HG02973 (cell line): ENCODE measurements at regions not wholly inside any gene's neighbourhood (a gene's known extent, or its start where the extent isn't known, plus 50 kb on each side); places are given as distances from the start of the nearest gene placed in this dataset.

Experiments
- ATAC-seq: cut with Tn5 transposase; IDR thresholded peaks from one replicate; pipeline ENCODE4 v1.9.1; 2021; ENCODE audit warnings: moderate library complexity; ENCODE audit not compliant: unreplicated experiment

DNA sequence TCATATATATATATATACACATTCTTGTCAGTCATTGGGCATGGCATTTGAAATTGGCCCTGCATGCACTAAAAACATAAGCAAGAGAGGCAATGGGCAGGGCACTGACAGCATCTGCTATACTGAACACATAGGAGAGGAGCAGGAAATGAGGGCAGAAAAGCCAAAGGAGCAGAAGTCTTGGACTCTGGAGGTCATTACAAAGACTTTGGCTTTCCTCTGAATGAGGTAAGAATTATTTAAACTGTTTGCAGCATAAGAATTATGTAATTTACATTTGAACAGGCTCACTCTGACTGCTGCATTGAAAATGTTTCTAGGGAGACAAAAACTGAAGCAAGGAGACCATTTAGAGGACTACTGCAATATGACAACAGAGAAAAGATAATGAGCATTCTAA, 396.5 kb downstream of the PRDM5 start:
- ATAC-seq = no peak

DNA sequence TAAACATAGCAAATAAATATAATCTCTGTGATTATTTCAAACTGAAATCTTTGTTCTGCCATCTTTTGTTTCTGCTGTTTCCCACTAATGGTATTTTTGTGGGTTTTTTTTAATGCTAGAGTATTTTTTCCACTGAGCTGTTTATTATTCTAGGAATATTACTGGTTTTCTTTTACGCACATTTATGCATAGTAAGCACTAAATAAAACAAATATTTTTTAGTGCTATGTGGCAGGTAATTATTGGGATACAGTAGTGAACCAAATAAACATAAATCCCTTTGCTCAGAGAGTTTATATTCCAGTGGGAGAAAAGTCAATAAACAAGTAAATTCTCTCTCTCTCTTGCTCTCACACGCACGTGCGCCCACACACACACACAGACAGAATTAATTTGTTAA, 397.4 kb downstream of the PRDM5 start:
- ATAC-seq = no peak

GRCh38 chr4:120524237-120524636, 398.3 kb downstream of the PRDM5 start:
- ATAC-seq = no peak

GRCh38 chr4:120520761-120521160, 401.8 kb downstream of the PRDM5 start:
- ATAC-seq = no peak

DNA sequence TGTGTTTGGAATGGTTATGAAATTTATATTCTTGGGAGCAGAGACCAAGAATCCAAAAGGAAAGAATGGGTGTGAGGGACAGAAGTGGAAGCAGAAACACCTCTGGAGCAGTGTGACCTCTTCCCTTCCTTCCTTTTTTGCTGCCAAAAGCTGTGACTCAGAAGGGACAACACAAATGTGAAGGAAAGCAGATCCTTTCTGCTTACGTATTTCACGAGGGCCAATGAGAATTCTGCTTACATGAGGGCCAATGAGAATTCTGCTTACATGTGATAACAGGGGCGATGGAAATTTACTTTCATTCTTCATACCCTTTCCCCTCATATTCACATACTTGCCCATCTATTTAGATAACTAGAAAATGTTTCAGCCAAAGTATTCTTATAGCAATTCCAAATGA, 404.6 kb downstream of the PRDM5 start:
- ATAC-seq = no peak

DNA sequence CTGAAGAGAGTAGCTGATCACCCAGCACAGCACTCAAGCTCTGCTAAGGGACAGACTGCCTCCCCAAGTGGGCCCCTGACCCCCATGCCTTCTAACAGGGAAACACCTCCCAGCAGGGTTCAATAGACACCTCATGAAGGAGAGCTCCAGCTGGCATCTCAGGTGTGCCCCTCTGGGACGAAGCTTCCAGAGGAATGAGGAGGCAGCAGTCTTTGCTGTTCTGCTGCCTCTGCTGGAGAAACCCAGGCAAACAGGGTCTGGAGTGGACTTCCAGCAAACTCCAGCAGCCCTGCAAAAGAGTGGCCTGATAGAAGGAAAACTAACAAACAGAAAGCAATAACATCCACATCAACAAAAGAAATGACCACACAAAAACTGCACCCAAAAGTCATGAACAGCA, 412.8 kb downstream of the PRDM5 start:
- ATAC-seq = no peak

- ATAC-seq = no peak
Measured at GRCh38 chr4:120509222-120509621, 413.3 kb downstream of the PRDM5 start.

DNA sequence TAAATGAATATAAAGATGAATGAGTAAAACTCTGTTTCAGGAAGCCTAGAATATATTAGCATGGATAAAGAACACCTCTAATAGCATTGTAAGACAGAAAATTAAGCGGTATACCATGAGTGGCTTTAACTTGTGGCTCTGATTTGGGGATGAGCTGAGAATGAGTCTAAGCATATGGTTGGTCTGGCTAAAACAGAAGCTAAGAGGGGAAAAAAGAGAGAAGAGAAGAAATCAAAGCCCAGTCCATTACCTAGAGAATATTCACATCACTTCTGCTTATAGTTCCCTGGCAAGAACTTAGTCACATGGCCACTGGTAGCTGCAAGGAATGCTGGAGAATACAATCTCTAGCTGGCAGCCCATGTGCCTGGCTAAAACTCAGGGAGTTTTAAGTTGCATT, 414.5 kb downstream of the PRDM5 start:
- no peak for ATAC-seq

GRCh38 chr4:120506536-120506935, 416.0 kb downstream of the PRDM5 start:
- no peak for ATAC-seq

GRCh38 chr4:120498678-120499077, 423.8 kb downstream of the PRDM5 start:
- ATAC-seq = no peak

DNA sequence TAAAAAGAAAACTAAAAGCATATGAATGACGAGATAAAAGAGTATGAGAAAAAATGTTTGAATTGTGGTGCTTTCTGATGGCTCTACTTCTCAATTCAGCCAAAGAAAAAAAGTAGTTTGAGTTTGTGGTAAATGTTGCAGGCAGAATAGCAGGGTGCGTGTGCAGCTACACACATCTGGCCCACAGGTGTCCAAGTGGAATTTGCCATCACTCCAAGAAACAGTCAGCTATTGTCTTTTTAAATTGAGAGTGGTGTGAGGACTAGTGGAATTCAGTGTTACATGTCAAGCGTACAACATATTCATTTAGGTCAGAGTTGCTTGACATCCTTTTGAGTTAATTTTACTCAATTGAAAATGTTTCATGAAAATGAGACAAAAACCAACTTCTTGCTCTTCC, 424.8 kb upstream of the MAD2L1 start:
- no peak for ATAC-seq

DNA sequence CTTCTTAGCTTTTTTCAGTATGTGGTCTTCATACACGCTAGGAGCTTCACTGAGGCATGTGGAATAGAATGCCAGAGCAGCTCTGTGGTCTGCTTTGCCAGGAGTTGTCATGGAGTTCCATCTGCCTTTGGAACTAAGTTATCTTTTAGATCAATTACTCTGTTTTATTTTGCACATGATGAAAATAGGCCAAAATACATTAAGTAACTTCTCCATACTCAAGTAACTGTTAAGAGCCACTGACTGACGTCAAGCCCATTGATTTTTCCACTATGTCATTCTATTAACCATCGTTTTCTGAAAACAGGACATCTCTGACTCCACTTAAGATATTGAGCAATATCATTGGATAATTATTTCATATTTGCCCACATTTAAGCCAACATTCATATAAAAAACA, 415.1 kb upstream of the MAD2L1 start:
- no peak for ATAC-seq

GRCh38 chr4:120472447-120473131, 405.9 kb upstream of the MAD2L1 start:
- no peak for ATAC-seq

- ATAC-seq = no peak
Measured at GRCh38 chr4:120466429-120466828, 399.8 kb upstream of the MAD2L1 start.

GRCh38 chr4:120454788-120455187, 388.1 kb upstream of the MAD2L1 start:
- no peak for ATAC-seq

DNA sequence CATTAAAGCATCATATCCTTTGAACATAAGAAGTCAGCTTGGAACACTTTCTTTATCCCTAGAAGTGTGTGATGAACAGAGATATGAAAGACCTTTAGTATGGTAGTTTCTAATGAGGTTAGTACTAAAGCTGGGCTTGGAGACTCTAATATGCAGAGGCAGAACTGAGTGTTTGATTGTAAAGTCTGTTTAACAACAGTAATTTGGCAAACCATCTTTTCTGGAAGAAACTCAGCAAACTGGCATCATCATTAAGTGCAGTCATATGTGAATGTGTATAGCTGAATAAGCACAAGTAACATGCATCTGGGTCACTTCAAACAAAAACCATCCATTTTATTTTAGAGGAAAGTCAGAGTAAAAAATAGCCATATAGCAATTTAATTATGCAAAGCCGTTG, 385.9 kb upstream of the MAD2L1 start:
- no peak for ATAC-seq

DNA sequence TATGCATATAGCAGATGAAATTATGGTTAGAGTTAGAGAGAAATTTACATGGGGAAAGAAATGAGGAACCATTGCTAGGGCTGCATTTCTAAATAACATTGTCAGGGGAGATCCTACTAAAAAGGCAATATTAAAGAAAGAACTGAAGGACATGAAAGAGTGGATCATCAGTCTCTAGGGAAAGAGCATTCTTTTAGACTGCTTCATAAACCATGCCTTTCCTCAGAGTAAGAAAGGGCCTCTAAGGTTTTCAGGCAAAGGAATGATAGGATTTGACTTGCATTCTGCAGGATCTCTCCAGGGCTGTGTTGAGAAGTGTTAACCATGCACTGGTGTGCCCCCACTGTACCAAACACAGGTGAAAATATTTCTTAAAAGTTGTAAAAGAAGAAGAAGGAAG, 385.4 kb upstream of the MAD2L1 start:
- ATAC-seq = no peak

- ATAC-seq = no peak
Measured at GRCh38 chr4:120447774-120448173, 381.1 kb upstream of the MAD2L1 start.

GRCh38 chr4:120446051-120446567, 379.5 kb upstream of the MAD2L1 start:
- ATAC-seq = peak; percentile 94

GRCh38 chr4:120445186-120445585, 378.5 kb upstream of the MAD2L1 start:
- ATAC-seq = no peak

- no peak for ATAC-seq
Measured at GRCh38 chr4:120443116-120443515, 376.5 kb upstream of the MAD2L1 start.

DNA sequence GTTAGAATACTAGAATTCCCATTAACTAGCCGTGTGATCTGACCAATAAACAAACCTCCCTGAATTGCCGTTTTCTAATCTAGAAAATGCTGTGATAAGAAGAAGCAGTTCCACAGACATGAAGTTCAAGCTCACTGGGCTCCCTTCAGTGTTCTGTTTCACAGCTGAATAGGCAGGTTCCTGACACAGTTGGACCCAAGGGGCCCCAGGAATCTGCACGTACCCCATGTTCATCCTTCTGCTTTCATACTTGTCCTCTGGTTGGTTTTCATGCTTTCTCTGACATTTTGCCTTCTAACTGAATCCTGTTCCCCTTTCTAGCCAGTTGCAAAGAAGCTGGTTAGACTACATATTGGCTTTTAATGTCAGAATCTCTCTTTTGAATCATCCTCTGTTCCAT, 374.1 kb upstream of the MAD2L1 start:
- no peak for ATAC-seq

GRCh38 chr4:120435179-120435578, 368.5 kb upstream of the MAD2L1 start:
- no peak for ATAC-seq
